HCT116 (cell line): ENCODE measurements at regions not wholly inside any gene's neighbourhood (a gene's known extent, or its start where the extent isn't known, plus 50 kb on each side); places are given as distances from the start of the nearest gene placed in this dataset.

ENCODE experiments used
- ATAC-seq: fragments of 200-7000 bp; cut with Tn5 transposase; 2 replicates; pipeline ENCODE4 v1.9.1; 2020; ENCODE audit warnings: mild to moderate bottlenecking, moderate library complexity
- BruUV-seq: library from RNA; stranded (reverse); fragments of 400-500 nt; replicated peaks from 2 replicates; lab custom pipeline; 2021; lab: Mats Ljungman, UMichigan
- CTCF ChIA-PET: fragments of 300-600 bp; sonication (Branson Sonifier 250); formaldehyde crosslinking; loops from one replicate; lab custom pipeline; 2021; ENCODE audit warnings: antibody characterized with exemption; lab: Charles Lee
- POLR2A ChIA-PET: fragments of 300-600, 350-600 bp; sonication (Branson Sonifier 250); formaldehyde crosslinking; loops from one replicate; lab custom pipeline; 2021; ENCODE audit warnings: antibody characterized with exemption; lab: Charles Lee
- RAD21 ChIA-PET, 2 experiments: fragments of 300-600 bp; sonication (Branson Sonifier 250); formaldehyde crosslinking; loops; one replicate each; lab custom pipeline; 2023; ENCODE audit warnings: low total read pairs in 2 of 2; ENCODE audit not compliant: uncharacterized antibody in 2 of 2, unreplicated experiment in 2 of 2, low non-redundant PET in 1 of 2; lab: Charles Lee
- DNase-seq: peaks from one replicate; pipeline ENCODE4 v3.0.0-alpha.2; 2010; ENCODE audit warnings: low read depth, low spot score
- H2AFZ ChIP-seq: fragments of 200-600 bp; shearing (Covaris generic), sonication (generic); 2 replicates; pipeline ENCODE4 v1.6.1; 2017; ENCODE audit warnings: low read depth, mixed run types, mixed read lengths, antibody characterized with exemption, low read length; ENCODE audit not compliant: poor library complexity, severe bottlenecking
- H3K27ac ChIP-seq: 2 replicates; pipeline ENCODE4 v1.5.1; 2012; ENCODE audit warnings: low read depth, low read length
- H3K27me3 ChIP-seq: fragments of 200-600 bp; sonication (generic); 2 replicates; pipeline ENCODE4 v1.6.1; 2016; ENCODE audit warnings: mixed run types, low read length, mixed read lengths; ENCODE audit not compliant: insufficient read depth
- H3K36me3 ChIP-seq, 2 experiments: fragments of 200-500 bp in 1 of 2; fragments of 200-600 bp in 1 of 2; sonication (Bioruptor generic) in 1 of 2; sonication (generic) in 1 of 2; 2 replicates each; pipeline versions ENCODE4 v1.5.1 to v1.6.1; 2014 to 2016; ENCODE audit warnings: low read length in 2 of 2, inconsistent platforms in 1 of 2, mixed read lengths in 1 of 2, mixed run types in 1 of 2; ENCODE audit not compliant: insufficient read depth in 2 of 2, control insufficient read depth in 1 of 2
- H3K4me1 ChIP-seq, 2 experiments: fragments of 200-600 bp in 1 of 2; sonication (generic) in 1 of 2; 2 replicates each; pipeline versions ENCODE4 v1.5.1 to v1.6.1; 2012 to 2017; ENCODE audit warnings: low read length in 2 of 2, inconsistent platforms in 1 of 2, mild to moderate bottlenecking in 1 of 2, mixed read lengths in 1 of 2, mixed run types in 1 of 2, moderate library complexity in 1 of 2; ENCODE audit not compliant: insufficient read depth in 2 of 2, control insufficient read depth in 1 of 2
- H3K4me2 ChIP-seq: fragments of 200-600 bp; sonication (generic); 2 replicates; pipeline ENCODE4 v1.6.1; 2017; ENCODE audit warnings: mixed run types, low read length, mixed read lengths
- H3K4me3 ChIP-seq, 2 experiments: fragments of 200-600 bp in 1 of 2; sonication (generic) in 1 of 2; replicated peaks in 1 of 2; 2 replicates each; pipeline ENCODE4 v1.5.1; 2011 to 2016; ENCODE audit warnings: low read length in 2 of 2, control low read depth in 1 of 2, low read depth in 1 of 2, mild to moderate bottlenecking in 1 of 2, mixed read lengths in 1 of 2, mixed run types in 1 of 2
- H3K79me2 ChIP-seq: fragments of 200-600 bp; sonication (generic); 2 replicates; pipeline ENCODE4 v1.6.1; 2017; ENCODE audit warnings: mild to moderate bottlenecking, mixed run types, low read length, moderate library complexity, mixed read lengths; ENCODE audit not compliant: insufficient read depth
- H3K9ac ChIP-seq: fragments of 200-600 bp; sonication (generic); 2 replicates; pipeline ENCODE4 v1.6.1; 2016; ENCODE audit warnings: low read length, mixed read lengths
- H3K9me2 ChIP-seq: fragments of 200-600 bp; sonication (generic), shearing (Covaris generic); 2 replicates; pipeline ENCODE4 v1.6.1; 2017; ENCODE audit warnings: mixed run types, mild to moderate bottlenecking, moderate library complexity; ENCODE audit not compliant: insufficient read depth
- H3K9me3 ChIP-seq, 2 experiments: fragments of 200-500 bp in 1 of 2; fragments of 200-600 bp in 1 of 2; sonication (Bioruptor generic) in 1 of 2; sonication (generic) in 1 of 2; 2 replicates each; pipeline ENCODE4 v1.6.1; 2014 to 2017; ENCODE audit warnings: low read length in 2 of 2, mixed read lengths in 2 of 2, inconsistent platforms in 1 of 2, low read depth in 1 of 2, mild to moderate bottlenecking in 1 of 2, mixed run types in 1 of 2, moderate library complexity in 1 of 2; ENCODE audit not compliant: control insufficient read depth in 1 of 2, insufficient read depth in 1 of 2
- H4K20me1 ChIP-seq: fragments of 200-600 bp; sonication (generic), shearing (Covaris generic); 2 replicates; pipeline ENCODE4 v1.6.1; 2017; ENCODE audit warnings: mixed run types, mild to moderate bottlenecking, moderate library complexity; ENCODE audit not compliant: insufficient read depth
- CTCF ChIP-seq, 3 experiments: fragments of 200-600 bp in 1 of 3; sonication (generic) in 1 of 3; IDR thresholded peaks in 2 of 3; conservative IDR thresholded peaks in 1 of 3; 2 replicates each; pipeline ENCODE4 v1.5.1; 2012 to 2017; ENCODE audit warnings: low read depth in 2 of 3, low read length in 2 of 3, antibody characterized with exemption in 1 of 3, borderline replicate concordance in 1 of 3, control low read depth in 1 of 3, mild to moderate bottlenecking in 1 of 3, mixed read lengths in 1 of 3, mixed run types in 1 of 3, moderate library complexity in 1 of 3; ENCODE audit not compliant: insufficient read depth in 1 of 3
- EGR1 ChIP-seq: IDR thresholded peaks from 2 replicates; pipeline ENCODE4 v1.6.1; 2012; ENCODE audit warnings: low read depth
- EZH2 ChIP-seq: fragments of 200-600 bp; sonication (generic); IDR thresholded peaks from 2 replicates; pipeline ENCODE4 v1.6.1; 2017; ENCODE audit warnings: antibody characterized with exemption, mixed run types
- JUND ChIP-seq: IDR thresholded peaks from 2 replicates; pipeline ENCODE4 v1.6.1; 2012
- SRF ChIP-seq: IDR thresholded peaks from 2 replicates; pipeline ENCODE4 v1.6.1; 2012; ENCODE audit warnings: low read depth
- intact Hi-C: fragments of 100-400 bp; cut with micrococcal nuclease; formaldehyde crosslinking; loops from 2 replicates; pipeline ENCODE4 v1.10.0; 2022
- TF ChIP-seq, protein P1 (sequence below): IDR thresholded peaks from 2 replicates; pipeline ENCODE4 v1.6.1; 2012; ENCODE audit warnings: low read depth
- TF ChIP-seq, protein P2 (sequence below): IDR thresholded peaks from 2 replicates; pipeline ENCODE4 v1.6.1; 2011; ENCODE audit warnings: mild to moderate bottlenecking, low read length, moderate library complexity; ENCODE audit not compliant: insufficient replicate concordance; ENCODE audit errors: extremely low read depth

DNA sequence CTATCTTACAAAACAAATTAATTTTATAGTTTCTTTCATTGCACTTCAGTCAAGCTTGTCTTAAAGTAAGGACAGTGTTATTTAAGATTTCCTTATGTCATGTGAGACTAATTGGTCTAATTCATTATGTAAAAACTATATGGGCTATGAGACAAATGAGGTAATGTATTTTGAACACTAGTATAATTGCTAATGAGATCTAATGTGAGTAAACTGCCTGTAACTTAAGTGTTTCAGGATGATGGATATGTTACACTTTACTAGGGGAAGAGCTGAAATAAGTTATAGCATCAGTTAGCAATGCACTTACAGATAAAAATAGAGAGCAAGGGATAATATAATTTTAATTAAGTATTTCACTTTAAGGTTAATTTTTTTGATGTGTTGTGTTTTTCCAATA is 386.3 kb upstream of the MAP3K7 start:
- Histone ChIP-seq H3K4me2 (no peak overlapping the region), H3K79me2 (no peaks in the 10 kb centered on the region), H3K27me3 (no peaks in the 10 kb centered on the region), H3K36me3 (no peaks in the 10 kb centered on the region), H3K9me3 (no peaks in the 10 kb centered on the region), H4K20me1 (no peaks in the 10 kb centered on the region), H3K9ac (no peak overlapping the region), H3K4me3 (no peak overlapping the region), H3K4me1 (no peaks in the 10 kb centered on the region), H3K27ac (no peak overlapping the region), H3K9me2 (no peaks in the 10 kb centered on the region), H2AFZ (no peak overlapping the region)
- TF ChIP-seq, protein P1, sequence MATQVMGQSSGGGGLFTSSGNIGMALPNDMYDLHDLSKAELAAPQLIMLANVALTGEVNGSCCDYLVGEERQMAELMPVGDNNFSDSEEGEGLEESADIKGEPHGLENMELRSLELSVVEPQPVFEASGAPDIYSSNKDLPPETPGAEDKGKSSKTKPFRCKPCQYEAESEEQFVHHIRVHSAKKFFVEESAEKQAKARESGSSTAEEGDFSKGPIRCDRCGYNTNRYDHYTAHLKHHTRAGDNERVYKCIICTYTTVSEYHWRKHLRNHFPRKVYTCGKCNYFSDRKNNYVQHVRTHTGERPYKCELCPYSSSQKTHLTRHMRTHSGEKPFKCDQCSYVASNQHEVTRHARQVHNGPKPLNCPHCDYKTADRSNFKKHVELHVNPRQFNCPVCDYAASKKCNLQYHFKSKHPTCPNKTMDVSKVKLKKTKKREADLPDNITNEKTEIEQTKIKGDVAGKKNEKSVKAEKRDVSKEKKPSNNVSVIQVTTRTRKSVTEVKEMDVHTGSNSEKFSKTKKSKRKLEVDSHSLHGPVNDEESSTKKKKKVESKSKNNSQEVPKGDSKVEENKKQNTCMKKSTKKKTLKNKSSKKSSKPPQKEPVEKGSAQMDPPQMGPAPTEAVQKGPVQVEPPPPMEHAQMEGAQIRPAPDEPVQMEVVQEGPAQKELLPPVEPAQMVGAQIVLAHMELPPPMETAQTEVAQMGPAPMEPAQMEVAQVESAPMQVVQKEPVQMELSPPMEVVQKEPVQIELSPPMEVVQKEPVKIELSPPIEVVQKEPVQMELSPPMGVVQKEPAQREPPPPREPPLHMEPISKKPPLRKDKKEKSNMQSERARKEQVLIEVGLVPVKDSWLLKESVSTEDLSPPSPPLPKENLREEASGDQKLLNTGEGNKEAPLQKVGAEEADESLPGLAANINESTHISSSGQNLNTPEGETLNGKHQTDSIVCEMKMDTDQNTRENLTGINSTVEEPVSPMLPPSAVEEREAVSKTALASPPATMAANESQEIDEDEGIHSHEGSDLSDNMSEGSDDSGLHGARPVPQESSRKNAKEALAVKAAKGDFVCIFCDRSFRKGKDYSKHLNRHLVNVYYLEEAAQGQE: no peak
- no peak for TF ChIP-seq EGR1
- TF ChIP-seq CTCF (IDR thresholded peaks at IDR 0.05 in 2 of 3, conservative IDR thresholded peaks at IDR 0.05 in 1 of 3; ENCODE audit: borderline replicate concordance in 1 of 3, insufficient read depth in 1 of 3, low read depth in 2 of 3, low read length in 2 of 3): no peak
- TF ChIP-seq, protein P2, sequence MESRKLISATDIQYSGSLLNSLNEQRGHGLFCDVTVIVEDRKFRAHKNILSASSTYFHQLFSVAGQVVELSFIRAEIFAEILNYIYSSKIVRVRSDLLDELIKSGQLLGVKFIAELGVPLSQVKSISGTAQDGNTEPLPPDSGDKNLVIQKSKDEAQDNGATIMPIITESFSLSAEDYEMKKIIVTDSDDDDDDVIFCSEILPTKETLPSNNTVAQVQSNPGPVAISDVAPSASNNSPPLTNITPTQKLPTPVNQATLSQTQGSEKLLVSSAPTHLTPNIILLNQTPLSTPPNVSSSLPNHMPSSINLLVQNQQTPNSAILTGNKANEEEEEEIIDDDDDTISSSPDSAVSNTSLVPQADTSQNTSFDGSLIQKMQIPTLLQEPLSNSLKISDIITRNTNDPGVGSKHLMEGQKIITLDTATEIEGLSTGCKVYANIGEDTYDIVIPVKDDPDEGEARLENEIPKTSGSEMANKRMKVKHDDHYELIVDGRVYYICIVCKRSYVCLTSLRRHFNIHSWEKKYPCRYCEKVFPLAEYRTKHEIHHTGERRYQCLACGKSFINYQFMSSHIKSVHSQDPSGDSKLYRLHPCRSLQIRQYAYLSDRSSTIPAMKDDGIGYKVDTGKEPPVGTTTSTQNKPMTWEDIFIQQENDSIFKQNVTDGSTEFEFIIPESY: no peak
- no peak for TF ChIP-seq EZH2
- TF ChIP-seq SRF: no peak
- TF ChIP-seq JUND: no peak
- intact Hi-C loops: no loop called here
- ChIA-PET RAD21 (no interaction called here), POLR2A (no interaction called here), CTCF (no interaction called here)
- ATAC-seq: no peak
- no TSS peak for BruUV-seq
- no peak for DNase-seq
